Lower leg skin (tissue), 3 donors: ENCODE measurements at regions not wholly inside any gene's neighbourhood (a gene's known extent, or its start where the extent isn't known, plus 50 kb on each side); places are given as distances from the start of the nearest gene placed in this dataset.

ENCODE experiments used
- CTCF ChIP-seq, 3 donors: fragments of 450-650 bp; IDR thresholded peaks; one replicate each; pipeline ENCODE4 v1.5.1; 2016; ENCODE audit warnings: antibody characterized with exemption in 3 of 3, mild to moderate bottlenecking in 3 of 3, moderate library complexity in 2 of 3
- POLR2A ChIP-seq, 2 donors: fragments of 450-650 bp; IDR thresholded peaks; one replicate each; pipeline ENCODE4 v1.6.1; 2016 to 2017; ENCODE audit warnings: antibody characterized with exemption in 2 of 2, mild to moderate bottlenecking in 1 of 2, moderate library complexity in 1 of 2

- TF ChIP-seq CTCF (IDR thresholded peaks at IDR 0.05), result no peak
- no peak for TF ChIP-seq POLR2A (IDR thresholded peaks at IDR 0.05)
Observed at GRCh38 chr18:41642756-41643155, 312.3 kb upstream of the PIK3C3 start.
